K562 (cell line): ENCODE measurements at regions not wholly inside any gene's neighbourhood (a gene's known extent, or its start where the extent isn't known, plus 50 kb on each side); places are given as distances from the start of the nearest gene placed in this dataset.

Experiments
- CTBP1 ChIP-seq: fragments of 450-650 bp; IDR thresholded peaks from 2 replicates; pipeline ENCODE4 v1.6.1; 2016; ENCODE audit warnings: borderline replicate concordance
- DEAF1 ChIP-seq: fragments of 450-650 bp; formaldehyde crosslinking; IDR thresholded peaks from 2 replicates; pipeline ENCODE4 v1.4.0; 2020; ENCODE audit warnings: mild to moderate bottlenecking, moderate library complexity
- GABPB1 ChIP-seq: sonication (generic); formaldehyde crosslinking; IDR thresholded peaks from 2 replicates; pipeline ENCODE4 v1.8.0; 2022; ENCODE audit warnings: mild to moderate bottlenecking, missing genetic modification reagents
- MECOM ChIP-seq: fragments of 250-450 bp; sonication (Bioruptor Pico); IDR thresholded peaks from 2 replicates; pipeline ENCODE4 v1.8.0; 2022; ENCODE audit warnings: inconsistent platforms
- RHOXF2B ChIP-seq: fragments of 250-450 bp; sonication (Bioruptor Pico); conservative IDR thresholded peaks from 2 replicates; pipeline ENCODE4 v1.5.1; 2021
- TEAD1 ChIP-seq, 2 experiments: fragments of 450-650 bp in 1 of 2; sonication (generic) in 1 of 2; formaldehyde crosslinking; IDR thresholded peaks; 2 replicates each; pipeline versions ENCODE4 v1.4.0 to v1.8.0; 2020 to 2022; ENCODE audit warnings: mild to moderate bottlenecking in 2 of 2, missing genetic modification reagents in 1 of 2
- YY1 ChIP-seq, 3 experiments: IDR thresholded peaks; 2 replicates each; pipeline ENCODE4 v1.6.1; 2011; ENCODE audit warnings: low read length in 2 of 3, mild to moderate bottlenecking in 2 of 3, moderate library complexity in 2 of 3, borderline replicate concordance in 1 of 3, control low read depth in 1 of 3, low read depth in 1 of 3; ENCODE audit not compliant: insufficient read depth in 3 of 3, insufficient replicate concordance in 2 of 3, control insufficient read depth in 1 of 3, insufficient read length in 1 of 3; ENCODE audit errors: extremely low read depth in 1 of 3
- ZBTB11 ChIP-seq, 3 experiments: fragments of 200-800 bp in 1 of 3; fragments of 250-450 bp in 1 of 3; fragments of 450-650 bp in 1 of 3; sonication (Bioruptor Pico) in 1 of 3; sonication (Bioruptor generic) in 1 of 3; formaldehyde crosslinking in 1 of 3; IDR thresholded peaks; 2 replicates each; pipeline versions ENCODE4 v1.6.1 to v1.8.0; 2016 to 2022; ENCODE audit warnings: mild to moderate bottlenecking in 2 of 3, missing genetic modification characterization in 2 of 3, missing compliant biosample characterization in 1 of 3, moderate library complexity in 1 of 3
- ZBTB33 ChIP-seq: sonication (generic); formaldehyde crosslinking; IDR thresholded peaks from 2 replicates; pipeline ENCODE4 v1.8.1; 2023; ENCODE audit warnings: mild to moderate bottlenecking, missing genetic modification reagents
- ZNF133 ChIP-seq: fragments of 250-450 bp; sonication (Bioruptor Pico); IDR thresholded peaks from 2 replicates; pipeline ENCODE4 v1.4.0; 2020; ENCODE audit warnings: mild to moderate bottlenecking
- TF ChIP-seq, protein P1 (sequence below): sonication (generic); formaldehyde crosslinking; IDR thresholded peaks from 2 replicates; pipeline ENCODE4 v1.8.0; 2022; ENCODE audit warnings: missing genetic modification reagents, mild to moderate bottlenecking, moderate library complexity, borderline replicate concordance
- TF ChIP-seq, protein P2 (sequence below): fragments of 450-650 bp; IDR thresholded peaks from 2 replicates; pipeline ENCODE4 v1.6.1; 2014; ENCODE audit warnings: low read depth, mild to moderate bottlenecking, moderate library complexity, borderline replicate concordance

DNA sequence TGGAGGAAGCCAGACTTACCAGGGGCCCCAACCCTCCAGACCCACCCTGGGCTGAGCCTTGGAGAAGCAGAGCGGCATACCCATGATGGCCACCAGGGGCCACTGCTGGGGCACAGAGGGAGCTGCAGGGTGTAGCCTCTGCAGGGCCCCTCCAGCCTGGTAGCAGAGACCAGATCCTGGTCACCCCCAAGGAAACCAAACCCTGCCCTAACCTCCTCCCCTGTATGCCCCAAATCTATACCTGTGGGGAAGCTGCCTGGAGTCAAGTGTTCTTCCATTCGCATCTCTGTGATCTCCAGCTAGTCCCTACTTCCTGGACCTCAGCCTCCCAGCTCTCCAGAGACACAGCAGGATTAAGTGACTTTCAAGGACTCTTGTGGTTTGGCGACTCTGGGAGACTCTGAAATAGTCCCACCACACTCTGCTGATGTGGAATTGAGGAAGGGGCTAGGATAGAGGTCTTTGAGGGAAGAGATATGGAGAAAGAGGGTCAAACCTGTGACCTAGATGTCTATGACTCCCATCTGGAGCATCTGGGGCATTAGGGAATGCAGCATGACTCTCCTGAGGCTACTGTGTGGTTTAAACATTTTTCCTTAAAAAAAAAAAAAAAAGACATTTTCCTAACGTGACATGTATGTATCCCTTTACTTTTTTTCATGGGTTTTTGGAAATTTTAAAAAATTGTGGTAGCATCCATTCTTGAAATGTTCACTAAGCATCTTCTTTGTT, 119.2 kb upstream of the IPO9 start (continued):
- no peak for TF ChIP-seq ZBTB33 (CRISPR knock-in tag)
- TF ChIP-seq, protein P1, sequence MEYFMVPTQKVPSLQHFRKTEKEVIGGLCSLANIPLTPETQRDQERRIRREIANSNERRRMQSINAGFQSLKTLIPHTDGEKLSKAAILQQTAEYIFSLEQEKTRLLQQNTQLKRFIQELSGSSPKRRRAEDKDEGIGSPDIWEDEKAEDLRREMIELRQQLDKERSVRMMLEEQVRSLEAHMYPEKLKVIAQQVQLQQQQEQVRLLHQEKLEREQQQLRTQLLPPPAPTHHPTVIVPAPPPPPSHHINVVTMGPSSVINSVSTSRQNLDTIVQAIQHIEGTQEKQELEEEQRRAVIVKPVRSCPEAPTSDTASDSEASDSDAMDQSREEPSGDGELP (CRISPR knock-in tag): peak; percentile 39; the same call in 1 of the 2 replicates
- TF ChIP-seq TEAD1 (CRISPR knock-in tag; IDR thresholded peaks at IDR 0.05): peak in 1 of 2 experiments; percentile 49; a peak in 1 of 4 replicates
- TF ChIP-seq MECOM (CRISPR knock-in tag): no peak
- TF ChIP-seq, protein P2, sequence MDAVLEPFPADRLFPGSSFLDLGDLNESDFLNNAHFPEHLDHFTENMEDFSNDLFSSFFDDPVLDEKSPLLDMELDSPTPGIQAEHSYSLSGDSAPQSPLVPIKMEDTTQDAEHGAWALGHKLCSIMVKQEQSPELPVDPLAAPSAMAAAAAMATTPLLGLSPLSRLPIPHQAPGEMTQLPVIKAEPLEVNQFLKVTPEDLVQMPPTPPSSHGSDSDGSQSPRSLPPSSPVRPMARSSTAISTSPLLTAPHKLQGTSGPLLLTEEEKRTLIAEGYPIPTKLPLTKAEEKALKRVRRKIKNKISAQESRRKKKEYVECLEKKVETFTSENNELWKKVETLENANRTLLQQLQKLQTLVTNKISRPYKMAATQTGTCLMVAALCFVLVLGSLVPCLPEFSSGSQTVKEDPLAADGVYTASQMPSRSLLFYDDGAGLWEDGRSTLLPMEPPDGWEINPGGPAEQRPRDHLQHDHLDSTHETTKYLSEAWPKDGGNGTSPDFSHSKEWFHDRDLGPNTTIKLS: 0 out of 2 replicates have a peak, but pooled peaks have one; percentile 24
- 0 out of 2 replicates have a peak, but pooled peaks have one; percentile 25 for TF ChIP-seq CTBP1
- 0 out of 2 replicates have a peak, but pooled peaks have one; percentile 35 for TF ChIP-seq GABPB1 (CRISPR knock-in tag)
- peak; percentile 69; the same call in 1 of the 2 replicates for TF ChIP-seq DEAF1
- peak in 1 of 3 experiments; percentile 35 for TF ChIP-seq YY1 (IDR thresholded peaks at IDR 0.05; ENCODE audit: borderline replicate concordance in 1 of 3, control insufficient read depth in 1 of 3, extremely low read depth in 1 of 3, insufficient read depth in 3 of 3, insufficient read length in 1 of 3, insufficient replicate concordance in 2 of 3, low read depth in 1 of 3, low read length in 2 of 3)
- TF ChIP-seq RHOXF2B (CRISPR knock-in tag): 0 out of 2 replicates have a peak, but pooled peaks have one; percentile 49
- no peak for TF ChIP-seq ZNF133 (CRISPR knock-in tag)
- 0 out of 6 replicates have a peak, but pooled peaks of 1 of the 3 experiments have one; percentile 7 for TF ChIP-seq ZBTB11 (CRISPR knock-in tag; IDR thresholded peaks at IDR 0.05)
